K562 (cell line): ENCODE measurements at regions not wholly inside any gene's neighbourhood (a gene's known extent, or its start where the extent isn't known, plus 50 kb on each side); places are given as distances from the start of the nearest gene placed in this dataset.

Experiments used
- ATAC-seq: fragments of 200-7000 bp; cut with Tn5 transposase; 3 replicates; pipeline ENCODE4 v1.9.1; 2020; ENCODE audit warnings: moderate library complexity
- BruUV-seq: library from RNA; stranded (reverse); fragments of 400-500 nt; replicated peaks from 2 replicates; lab custom pipeline; 2021; lab: Mats Ljungman, UMichigan
- CTCF ChIA-PET: fragments of 300-600 bp; formaldehyde crosslinking; extraction: SDS; loops from one replicate; lab custom pipeline; 2021; ENCODE audit warnings: low intra/inter-chr PET ratio; lab: Yijun Ruan, JAX
- POLR2A ChIA-PET: fragments of 300-600, 350-650 bp; sonication (Branson Sonifier 250); formaldehyde crosslinking; extraction: SDS; loops from one replicate; lab custom pipeline; 2021; ENCODE audit warnings: antibody characterized with exemption, inconsistent platforms; lab: Yijun Ruan, JAX
- DNase-seq, 4 experiments: peaks; one replicate each; pipeline versions ENCODE4 v3.0.0 to v3.0.0-alpha.2; 2011 to 2018; ENCODE audit warnings: low spot score in 3 of 4, mixed read lengths in 3 of 4; ENCODE audit errors: extremely low read depth in 1 of 4
- FAIRE-seq: peaks from 2 replicates; lab custom pipeline; 2011; peaks lifted over from hg19 to GRCh38; lab: Jason Lieb, UNC
- H2AFZ ChIP-seq: 2 replicates; pipeline ENCODE4 v1.6.0; 2011; ENCODE audit warnings: low read depth, low read length, control low read depth, inconsistent platforms
- H3K27ac ChIP-seq: fragments of 200-600 bp; 3 replicates; pipeline ENCODE4 v1.8.0; 2011; ENCODE audit warnings: low read depth, mild to moderate bottlenecking, control low read depth, inconsistent platforms, low read length, moderate library complexity, mixed read lengths; ENCODE audit errors: extremely low read depth
- H3K27me3 ChIP-seq, 2 experiments: fragments of 300-600 bp in 1 of 2; 2 replicates in 1 of 2; 3 replicates in 1 of 2; pipeline versions ENCODE4 v1.6.0 to v1.8.0; 2011; ENCODE audit warnings: inconsistent platforms in 2 of 2, low read length in 2 of 2, mild to moderate bottlenecking in 1 of 2, mixed read lengths in 1 of 2, moderate library complexity in 1 of 2; ENCODE audit not compliant: control insufficient read depth in 2 of 2, insufficient read depth in 2 of 2
- H3K36me3 ChIP-seq: fragments of 300-600 bp; 3 replicates; pipeline ENCODE4 v1.8.0; 2011; ENCODE audit warnings: mild to moderate bottlenecking, low read length, inconsistent platforms; ENCODE audit not compliant: control insufficient read depth, insufficient read depth
- H3K4me1 ChIP-seq, 2 experiments: fragments of 200-600 bp in 1 of 2; replicated peaks in 1 of 2; 2 replicates in 1 of 2; 3 replicates in 1 of 2; pipeline versions ENCODE4 v1.5.1 to v1.8.0; 2011; ENCODE audit warnings: inconsistent platforms in 2 of 2, low read length in 2 of 2, mild to moderate bottlenecking in 1 of 2, mixed read lengths in 1 of 2, moderate library complexity in 1 of 2; ENCODE audit not compliant: control insufficient read depth in 2 of 2, insufficient read depth in 2 of 2
- H3K4me2 ChIP-seq: 2 replicates; pipeline ENCODE4 v1.6.1; 2011; ENCODE audit warnings: low read length, control low read depth, inconsistent platforms, mixed read lengths; ENCODE audit not compliant: insufficient read depth
- H3K4me3 ChIP-seq: fragments of 200-600 bp; sonication (generic), shearing (Covaris generic); 2 replicates; pipeline ENCODE4 v1.5.1; 2016; ENCODE audit warnings: control low read depth, inconsistent platforms
- H3K79me2 ChIP-seq: fragments of 200-600 bp; 3 replicates; pipeline ENCODE4 v1.8.0; 2011; ENCODE audit warnings: low read length, inconsistent platforms; ENCODE audit not compliant: control insufficient read depth, insufficient read depth
- H3K9ac ChIP-seq, 2 experiments: 2 replicates each; pipeline versions ENCODE4 v1.6.0 to v1.6.1; 2011; ENCODE audit warnings: low read depth in 2 of 2, low read length in 2 of 2, control low read depth in 1 of 2, inconsistent platforms in 1 of 2, mild to moderate bottlenecking in 1 of 2, mixed read lengths in 1 of 2; ENCODE audit not compliant: insufficient read depth in 1 of 2
- H3K9me1 ChIP-seq: one replicate; pipeline ENCODE4 v1.6.0; 2011; ENCODE audit warnings: inconsistent platforms, mild to moderate bottlenecking, low read length, moderate library complexity; ENCODE audit not compliant: control insufficient read depth, insufficient read depth
- H3K9me3 ChIP-seq: replicated peaks from 2 replicates; pipeline ENCODE4 v1.5.1; 2011; ENCODE audit warnings: low read depth, low read length, inconsistent platforms; ENCODE audit not compliant: control insufficient read depth, insufficient read depth
- H4K20me1 ChIP-seq: replicated peaks from 2 replicates; pipeline ENCODE4 v1.6.1; 2011; ENCODE audit warnings: low read length, inconsistent platforms, mixed read lengths; ENCODE audit not compliant: control insufficient read depth, insufficient read depth
- ETV1 ChIP-seq: fragments of 450-650 bp; conservative IDR thresholded peaks from 2 replicates; pipeline ENCODE4 v1.6.1; 2016; ENCODE audit warnings: missing genetic modification characterization, control low read depth, low read depth, missing compliant biosample characterization
- FOSL1 ChIP-seq: fragments of 200-800 bp; sonication (Bioruptor generic); conservative IDR thresholded peaks from 2 replicates; pipeline ENCODE4 v1.6.1; 2016; ENCODE audit warnings: missing genetic modification characterization, missing compliant biosample characterization
- KAT8 ChIP-seq: fragments of 450-650 bp; IDR thresholded peaks from 2 replicates; pipeline ENCODE4 v1.6.1; 2016; ENCODE audit warnings: low read depth, mild to moderate bottlenecking
- RAD21 ChIP-seq, 2 experiments: fragments of 250-450 bp in 1 of 2; fragments of 450-650 bp in 1 of 2; sonication (Bioruptor Pico) in 1 of 2; formaldehyde crosslinking in 1 of 2; IDR thresholded peaks in 1 of 2; conservative IDR thresholded peaks in 1 of 2; 2 replicates each; pipeline versions ENCODE4 v1.4.0 to v1.8.0; 2020 to 2022; ENCODE audit warnings: mild to moderate bottlenecking in 2 of 2, moderate library complexity in 1 of 2
- REST ChIP-seq, 2 experiments: fragments of 450-650 bp; formaldehyde crosslinking in 1 of 2; IDR thresholded peaks; 2 replicates each; pipeline versions ENCODE4 v1.4.0 to v1.6.1; 2014 to 2020; ENCODE audit warnings: mild to moderate bottlenecking in 2 of 2, borderline replicate concordance in 1 of 2, low read depth in 1 of 2
- SMC3 ChIP-seq: conservative IDR thresholded peaks from 2 replicates; pipeline ENCODE4 v1.6.1; 2011; ENCODE audit warnings: low read depth, low read length, improper control_type of control experiment; ENCODE audit not compliant: insufficient read depth
- WGBS: fragments of 100-300 bp; shearing (Covaris generic); methylation state at CpG from one replicate; pipeline ENCODE4 v1.1.6; 2016; ENCODE audit warnings: low coverage, mixed read lengths; ENCODE audit not compliant: insufficient coverage; ENCODE audit errors: missing lambda C conversion rate; 5-methylcytosine and 5-hydroxymethylcytosine counted together
- in situ Hi-C: fragments of 300-500 bp; cut with MboI; formaldehyde crosslinking; loops from 4 replicates; pipeline ENCODE4 v1.15.0; 2018; ENCODE audit warnings: inconsistent platforms, mixed read lengths
- intact Hi-C: fragments of 100-400 bp; cut with micrococcal nuclease; formaldehyde crosslinking; loops from 2 replicates; pipeline ENCODE4 v1.14.2; 2022
- TF ChIP-seq, protein P1 (sequence below), 3 experiments: IDR thresholded peaks in 2 of 3; conservative IDR thresholded peaks in 1 of 3; 2 replicates each; pipeline ENCODE4 v1.5.1; 2011 to 2012; ENCODE audit warnings: low read length in 3 of 3, mild to moderate bottlenecking in 3 of 3, control low read depth in 2 of 3, improper control_type of control experiment in 1 of 3, inconsistent platforms in 1 of 3, low read depth in 1 of 3, mixed read lengths in 1 of 3, moderate library complexity in 1 of 3; ENCODE audit not compliant: insufficient read depth in 2 of 3

DNA sequence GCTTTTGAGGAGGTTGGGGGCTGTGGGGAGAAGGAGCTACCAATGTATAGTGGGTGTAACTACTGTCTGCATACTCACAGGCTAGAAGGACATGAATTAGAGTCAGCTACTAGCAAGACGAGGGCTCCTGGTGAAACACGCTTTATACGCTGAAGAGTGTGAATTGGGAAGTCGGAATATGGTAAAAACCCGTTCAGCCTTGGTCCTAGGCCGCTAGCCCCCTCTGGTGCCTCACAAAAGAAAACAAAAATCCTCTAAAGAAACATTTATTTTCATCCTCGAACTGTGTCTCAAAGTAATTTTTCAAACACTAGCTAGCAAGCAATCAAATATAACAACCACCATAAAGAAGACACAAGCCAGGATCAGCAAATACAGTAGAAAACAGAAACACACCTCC lies 338.1 kb upstream of the SEMA3C start:
- TF ChIP-seq RAD21 (CRISPR knock-in tag; conservative IDR thresholded peaks at IDR 0.05 in 1 of 2, IDR thresholded peaks at IDR 0.05 in 1 of 2) (peak in 1 of 2 experiments; percentile 65; a peak in 3 of 4 replicates), FOSL1 (tag) (no peak), ETV1 (tag) (no peak), SMC3 (0 out of 2 replicates have a peak, but pooled peaks have one; percentile 13), REST (IDR thresholded peaks at IDR 0.05; ENCODE audit: borderline replicate concordance) (peak; percentile 57; the same call in 1 of the 2 replicates), REST (CRISPR knock-in tag; IDR thresholded peaks at IDR 0.05; ENCODE audit: low read depth) (no peak), KAT8 (no peak)
- TF ChIP-seq, protein P1, sequence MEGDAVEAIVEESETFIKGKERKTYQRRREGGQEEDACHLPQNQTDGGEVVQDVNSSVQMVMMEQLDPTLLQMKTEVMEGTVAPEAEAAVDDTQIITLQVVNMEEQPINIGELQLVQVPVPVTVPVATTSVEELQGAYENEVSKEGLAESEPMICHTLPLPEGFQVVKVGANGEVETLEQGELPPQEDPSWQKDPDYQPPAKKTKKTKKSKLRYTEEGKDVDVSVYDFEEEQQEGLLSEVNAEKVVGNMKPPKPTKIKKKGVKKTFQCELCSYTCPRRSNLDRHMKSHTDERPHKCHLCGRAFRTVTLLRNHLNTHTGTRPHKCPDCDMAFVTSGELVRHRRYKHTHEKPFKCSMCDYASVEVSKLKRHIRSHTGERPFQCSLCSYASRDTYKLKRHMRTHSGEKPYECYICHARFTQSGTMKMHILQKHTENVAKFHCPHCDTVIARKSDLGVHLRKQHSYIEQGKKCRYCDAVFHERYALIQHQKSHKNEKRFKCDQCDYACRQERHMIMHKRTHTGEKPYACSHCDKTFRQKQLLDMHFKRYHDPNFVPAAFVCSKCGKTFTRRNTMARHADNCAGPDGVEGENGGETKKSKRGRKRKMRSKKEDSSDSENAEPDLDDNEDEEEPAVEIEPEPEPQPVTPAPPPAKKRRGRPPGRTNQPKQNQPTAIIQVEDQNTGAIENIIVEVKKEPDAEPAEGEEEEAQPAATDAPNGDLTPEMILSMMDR (IDR thresholded peaks at IDR 0.05 in 2 of 3, conservative IDR thresholded peaks at IDR 0.05 in 1 of 3; ENCODE audit: insufficient read depth in 2 of 3, low read depth in 1 of 3, low read length in 3 of 3): peak; percentile 20 to 31 (median 29); a peak in 3 of 6 replicates
- H3K9ac ChIP-seq: no peak overlapping the region
- ChIA-PET POLR2A (no interaction called here), CTCF (interaction anchor here (1.2 kb wide), 1 partner anchor 558 kb away, joined by 4 read pairs; no protein-coding TSS in a partner anchor)
- peaks cover 2% of the 10 kb centered on the region for H3K9me3 ChIP-seq
- no peaks in the 10 kb centered on the region for H3K79me2 ChIP-seq
- H3K36me3 ChIP-seq: no peaks in the 10 kb centered on the region
- WGBS: 12% methylated on average over 7 of the region's 7 CpGs
- no peak overlapping the region for H3K4me2 ChIP-seq
- H3K4me3 ChIP-seq: no peak overlapping the region
- H4K20me1 ChIP-seq: no peaks in the 10 kb centered on the region
- H3K4me1 ChIP-seq: no peaks in the 10 kb centered on the region
- H3K27ac ChIP-seq: no peak overlapping the region
- intact Hi-C loops (loop anchor here (5.0 to 10.0 kb wide), 2 partner anchors 335 to 552 kb away; no protein-coding TSS in a partner anchor), in situ Hi-C loops (no loop called here)
- no peaks in the 10 kb centered on the region for H3K27me3 ChIP-seq
- FAIRE-seq (no peak), DNase-seq (peak in 1 of 4 experiments; percentile 37), ATAC-seq (peak; percentile 66; the same call in 2 of the 3 replicates)
- H3K9me1 ChIP-seq: no peaks in the 10 kb centered on the region
- no TSS peak for BruUV-seq
- peak overlapping the region; percentile 52; the same call in 1 of the 2 replicates for H2AFZ ChIP-seq
